ENCODE measurements at regions not wholly inside any gene's neighbourhood (a gene's known extent, or its start where the extent isn't known, plus 50 kb on each side); places are given as distances from the start of the nearest gene placed in this dataset.

DNA sequence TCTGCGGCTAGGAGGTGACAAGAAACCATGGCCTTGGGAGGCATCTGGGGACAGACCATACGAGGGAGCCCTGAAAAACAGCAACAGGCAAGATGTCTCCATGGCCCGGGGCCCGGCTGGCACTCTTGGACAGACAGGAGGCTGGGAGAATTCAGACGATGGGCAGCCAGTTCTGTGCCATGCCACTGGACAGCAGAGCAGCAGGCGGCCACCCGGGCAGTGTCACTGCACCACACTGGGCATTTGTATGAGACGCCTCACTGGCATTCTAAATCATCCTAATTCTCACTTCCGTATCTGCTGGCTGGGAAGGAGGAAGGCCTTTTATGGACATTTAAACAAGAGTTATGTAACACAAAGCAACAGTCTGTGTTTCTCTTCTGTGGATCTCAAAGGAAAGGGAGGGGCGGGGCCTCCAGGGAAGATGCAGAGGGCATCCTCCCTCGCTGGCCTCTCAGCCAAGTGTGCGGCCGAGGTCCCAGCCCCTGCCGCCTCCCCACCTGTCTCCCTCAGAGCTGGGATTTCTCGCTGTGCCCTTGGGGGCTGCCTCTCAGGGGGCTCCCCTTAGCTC is 350.3 kb downstream of the SHANK2 start:
- TF ChIP-seq MXI1 (IDR thresholded peaks at IDR 0.05; ENCODE audit: low read depth, low read length) (no peak), SMC3 (IDR thresholded peaks at IDR 0.05; ENCODE audit: low read depth, low read length) (no peak), RFX5 (IDR thresholded peaks at IDR 0.05; ENCODE audit: low read length) (no peak), RAD21 (IDR thresholded peaks at IDR 0.05; ENCODE audit: low read length) (no peak)
- TF ChIP-seq, protein P1, sequence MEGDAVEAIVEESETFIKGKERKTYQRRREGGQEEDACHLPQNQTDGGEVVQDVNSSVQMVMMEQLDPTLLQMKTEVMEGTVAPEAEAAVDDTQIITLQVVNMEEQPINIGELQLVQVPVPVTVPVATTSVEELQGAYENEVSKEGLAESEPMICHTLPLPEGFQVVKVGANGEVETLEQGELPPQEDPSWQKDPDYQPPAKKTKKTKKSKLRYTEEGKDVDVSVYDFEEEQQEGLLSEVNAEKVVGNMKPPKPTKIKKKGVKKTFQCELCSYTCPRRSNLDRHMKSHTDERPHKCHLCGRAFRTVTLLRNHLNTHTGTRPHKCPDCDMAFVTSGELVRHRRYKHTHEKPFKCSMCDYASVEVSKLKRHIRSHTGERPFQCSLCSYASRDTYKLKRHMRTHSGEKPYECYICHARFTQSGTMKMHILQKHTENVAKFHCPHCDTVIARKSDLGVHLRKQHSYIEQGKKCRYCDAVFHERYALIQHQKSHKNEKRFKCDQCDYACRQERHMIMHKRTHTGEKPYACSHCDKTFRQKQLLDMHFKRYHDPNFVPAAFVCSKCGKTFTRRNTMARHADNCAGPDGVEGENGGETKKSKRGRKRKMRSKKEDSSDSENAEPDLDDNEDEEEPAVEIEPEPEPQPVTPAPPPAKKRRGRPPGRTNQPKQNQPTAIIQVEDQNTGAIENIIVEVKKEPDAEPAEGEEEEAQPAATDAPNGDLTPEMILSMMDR (IDR thresholded peaks at IDR 0.05): no peak
- TF ChIP-seq, protein P2, sequence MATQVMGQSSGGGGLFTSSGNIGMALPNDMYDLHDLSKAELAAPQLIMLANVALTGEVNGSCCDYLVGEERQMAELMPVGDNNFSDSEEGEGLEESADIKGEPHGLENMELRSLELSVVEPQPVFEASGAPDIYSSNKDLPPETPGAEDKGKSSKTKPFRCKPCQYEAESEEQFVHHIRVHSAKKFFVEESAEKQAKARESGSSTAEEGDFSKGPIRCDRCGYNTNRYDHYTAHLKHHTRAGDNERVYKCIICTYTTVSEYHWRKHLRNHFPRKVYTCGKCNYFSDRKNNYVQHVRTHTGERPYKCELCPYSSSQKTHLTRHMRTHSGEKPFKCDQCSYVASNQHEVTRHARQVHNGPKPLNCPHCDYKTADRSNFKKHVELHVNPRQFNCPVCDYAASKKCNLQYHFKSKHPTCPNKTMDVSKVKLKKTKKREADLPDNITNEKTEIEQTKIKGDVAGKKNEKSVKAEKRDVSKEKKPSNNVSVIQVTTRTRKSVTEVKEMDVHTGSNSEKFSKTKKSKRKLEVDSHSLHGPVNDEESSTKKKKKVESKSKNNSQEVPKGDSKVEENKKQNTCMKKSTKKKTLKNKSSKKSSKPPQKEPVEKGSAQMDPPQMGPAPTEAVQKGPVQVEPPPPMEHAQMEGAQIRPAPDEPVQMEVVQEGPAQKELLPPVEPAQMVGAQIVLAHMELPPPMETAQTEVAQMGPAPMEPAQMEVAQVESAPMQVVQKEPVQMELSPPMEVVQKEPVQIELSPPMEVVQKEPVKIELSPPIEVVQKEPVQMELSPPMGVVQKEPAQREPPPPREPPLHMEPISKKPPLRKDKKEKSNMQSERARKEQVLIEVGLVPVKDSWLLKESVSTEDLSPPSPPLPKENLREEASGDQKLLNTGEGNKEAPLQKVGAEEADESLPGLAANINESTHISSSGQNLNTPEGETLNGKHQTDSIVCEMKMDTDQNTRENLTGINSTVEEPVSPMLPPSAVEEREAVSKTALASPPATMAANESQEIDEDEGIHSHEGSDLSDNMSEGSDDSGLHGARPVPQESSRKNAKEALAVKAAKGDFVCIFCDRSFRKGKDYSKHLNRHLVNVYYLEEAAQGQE (IDR thresholded peaks at IDR 0.05; ENCODE audit: low read depth, low read length): no peak
- TF ChIP-seq, protein P3, sequence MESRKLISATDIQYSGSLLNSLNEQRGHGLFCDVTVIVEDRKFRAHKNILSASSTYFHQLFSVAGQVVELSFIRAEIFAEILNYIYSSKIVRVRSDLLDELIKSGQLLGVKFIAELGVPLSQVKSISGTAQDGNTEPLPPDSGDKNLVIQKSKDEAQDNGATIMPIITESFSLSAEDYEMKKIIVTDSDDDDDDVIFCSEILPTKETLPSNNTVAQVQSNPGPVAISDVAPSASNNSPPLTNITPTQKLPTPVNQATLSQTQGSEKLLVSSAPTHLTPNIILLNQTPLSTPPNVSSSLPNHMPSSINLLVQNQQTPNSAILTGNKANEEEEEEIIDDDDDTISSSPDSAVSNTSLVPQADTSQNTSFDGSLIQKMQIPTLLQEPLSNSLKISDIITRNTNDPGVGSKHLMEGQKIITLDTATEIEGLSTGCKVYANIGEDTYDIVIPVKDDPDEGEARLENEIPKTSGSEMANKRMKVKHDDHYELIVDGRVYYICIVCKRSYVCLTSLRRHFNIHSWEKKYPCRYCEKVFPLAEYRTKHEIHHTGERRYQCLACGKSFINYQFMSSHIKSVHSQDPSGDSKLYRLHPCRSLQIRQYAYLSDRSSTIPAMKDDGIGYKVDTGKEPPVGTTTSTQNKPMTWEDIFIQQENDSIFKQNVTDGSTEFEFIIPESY (IDR thresholded peaks at IDR 0.05; ENCODE audit: borderline replicate concordance, low read depth): no peak

Data from SK-N-SH (cell line).